ENCODE measurements at regions not wholly inside any gene's neighbourhood (a gene's known extent, or its start where the extent isn't known, plus 50 kb on each side); places are given as distances from the start of the nearest gene placed in this dataset.

DNA sequence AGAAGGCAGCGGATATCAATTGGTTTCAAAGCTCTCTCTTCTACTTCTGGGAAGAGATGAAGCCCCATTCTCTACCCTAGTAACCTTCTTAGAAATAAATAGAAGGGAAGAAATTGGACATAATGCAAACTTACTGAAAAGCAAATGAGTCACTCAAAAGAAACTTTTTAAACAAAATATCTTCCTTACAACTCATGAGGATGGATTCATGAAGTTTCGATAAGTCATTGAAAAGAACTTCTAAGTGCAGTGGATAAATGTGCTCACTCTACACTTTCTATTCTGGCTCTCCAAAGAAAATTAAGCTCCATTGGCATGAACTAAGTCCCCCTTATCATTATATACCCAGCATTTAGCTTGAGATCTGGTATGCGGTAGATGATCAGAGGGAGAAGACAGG is 899.5 kb downstream of the RPS29 start:
- Histone ChIP-seq H3K36me3 (replicated peaks in 1 of 2; ENCODE audit: control insufficient read depth in 1 of 2, insufficient read depth in 2 of 2, low read length in 1 of 2) (no peaks in the 10 kb centered on the region), H3K9ac (no peak overlapping the region), H3K27ac (ENCODE audit: low read depth in 2 of 2, low read length in 1 of 2) (no peak overlapping the region), H4K20me1 (ENCODE audit: insufficient read depth) (no peaks in the 10 kb centered on the region), H3K9me3 (no peaks in the 10 kb centered on the region), H3F3A (replicated peaks; ENCODE audit: insufficient read depth) (no peaks in the 10 kb centered on the region), H2AFZ (ENCODE audit: low read depth) (no peak overlapping the region), H3K27me3 (ENCODE audit: insufficient read depth) (no peaks in the 10 kb centered on the region), H3K4me2 (no peak overlapping the region), H3K4me3 (ENCODE audit: low read depth in 2 of 2, low read length in 1 of 2) (no peak overlapping the region), H3K79me2 (ENCODE audit: insufficient read depth) (no peaks in the 10 kb centered on the region), H3K4me1 (ENCODE audit: control insufficient read depth in 1 of 2, insufficient read depth in 2 of 2, low read depth in 1 of 2, low read length in 1 of 2) (no peaks in the 10 kb centered on the region), H3K9me2 (no peaks in the 10 kb centered on the region)
- no peak for DNase-seq
- POLR2A ChIA-PET: no interaction called here
- CTCF ChIA-PET: no interaction called here
- WGBS (ENCODE audit: low lambda C conversion rate): 73% methylated on average over 3 of the region's 3 CpGs
- TF ChIP-seq, protein P1, sequence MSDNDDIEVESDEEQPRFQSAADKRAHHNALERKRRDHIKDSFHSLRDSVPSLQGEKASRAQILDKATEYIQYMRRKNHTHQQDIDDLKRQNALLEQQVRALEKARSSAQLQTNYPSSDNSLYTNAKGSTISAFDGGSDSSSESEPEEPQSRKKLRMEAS (IDR thresholded peaks at IDR 0.05; ENCODE audit: low read depth): no peak
- no peak for TF ChIP-seq EZH2phosphoT487 (IDR thresholded peaks at IDR 0.05; ENCODE audit: borderline replicate concordance, low read depth)
- TF ChIP-seq NFIC (IDR thresholded peaks at IDR 0.05; ENCODE audit: borderline replicate concordance): no peak
- TF ChIP-seq, protein P2, sequence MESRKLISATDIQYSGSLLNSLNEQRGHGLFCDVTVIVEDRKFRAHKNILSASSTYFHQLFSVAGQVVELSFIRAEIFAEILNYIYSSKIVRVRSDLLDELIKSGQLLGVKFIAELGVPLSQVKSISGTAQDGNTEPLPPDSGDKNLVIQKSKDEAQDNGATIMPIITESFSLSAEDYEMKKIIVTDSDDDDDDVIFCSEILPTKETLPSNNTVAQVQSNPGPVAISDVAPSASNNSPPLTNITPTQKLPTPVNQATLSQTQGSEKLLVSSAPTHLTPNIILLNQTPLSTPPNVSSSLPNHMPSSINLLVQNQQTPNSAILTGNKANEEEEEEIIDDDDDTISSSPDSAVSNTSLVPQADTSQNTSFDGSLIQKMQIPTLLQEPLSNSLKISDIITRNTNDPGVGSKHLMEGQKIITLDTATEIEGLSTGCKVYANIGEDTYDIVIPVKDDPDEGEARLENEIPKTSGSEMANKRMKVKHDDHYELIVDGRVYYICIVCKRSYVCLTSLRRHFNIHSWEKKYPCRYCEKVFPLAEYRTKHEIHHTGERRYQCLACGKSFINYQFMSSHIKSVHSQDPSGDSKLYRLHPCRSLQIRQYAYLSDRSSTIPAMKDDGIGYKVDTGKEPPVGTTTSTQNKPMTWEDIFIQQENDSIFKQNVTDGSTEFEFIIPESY (IDR thresholded peaks at IDR 0.05; ENCODE audit: borderline replicate concordance, low read depth): no peak
- TF ChIP-seq, protein P3, sequence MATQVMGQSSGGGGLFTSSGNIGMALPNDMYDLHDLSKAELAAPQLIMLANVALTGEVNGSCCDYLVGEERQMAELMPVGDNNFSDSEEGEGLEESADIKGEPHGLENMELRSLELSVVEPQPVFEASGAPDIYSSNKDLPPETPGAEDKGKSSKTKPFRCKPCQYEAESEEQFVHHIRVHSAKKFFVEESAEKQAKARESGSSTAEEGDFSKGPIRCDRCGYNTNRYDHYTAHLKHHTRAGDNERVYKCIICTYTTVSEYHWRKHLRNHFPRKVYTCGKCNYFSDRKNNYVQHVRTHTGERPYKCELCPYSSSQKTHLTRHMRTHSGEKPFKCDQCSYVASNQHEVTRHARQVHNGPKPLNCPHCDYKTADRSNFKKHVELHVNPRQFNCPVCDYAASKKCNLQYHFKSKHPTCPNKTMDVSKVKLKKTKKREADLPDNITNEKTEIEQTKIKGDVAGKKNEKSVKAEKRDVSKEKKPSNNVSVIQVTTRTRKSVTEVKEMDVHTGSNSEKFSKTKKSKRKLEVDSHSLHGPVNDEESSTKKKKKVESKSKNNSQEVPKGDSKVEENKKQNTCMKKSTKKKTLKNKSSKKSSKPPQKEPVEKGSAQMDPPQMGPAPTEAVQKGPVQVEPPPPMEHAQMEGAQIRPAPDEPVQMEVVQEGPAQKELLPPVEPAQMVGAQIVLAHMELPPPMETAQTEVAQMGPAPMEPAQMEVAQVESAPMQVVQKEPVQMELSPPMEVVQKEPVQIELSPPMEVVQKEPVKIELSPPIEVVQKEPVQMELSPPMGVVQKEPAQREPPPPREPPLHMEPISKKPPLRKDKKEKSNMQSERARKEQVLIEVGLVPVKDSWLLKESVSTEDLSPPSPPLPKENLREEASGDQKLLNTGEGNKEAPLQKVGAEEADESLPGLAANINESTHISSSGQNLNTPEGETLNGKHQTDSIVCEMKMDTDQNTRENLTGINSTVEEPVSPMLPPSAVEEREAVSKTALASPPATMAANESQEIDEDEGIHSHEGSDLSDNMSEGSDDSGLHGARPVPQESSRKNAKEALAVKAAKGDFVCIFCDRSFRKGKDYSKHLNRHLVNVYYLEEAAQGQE (IDR thresholded peaks at IDR 0.05; ENCODE audit: low read depth, low read length): no peak
- no peak for TF ChIP-seq RFX5 (IDR thresholded peaks at IDR 0.05; ENCODE audit: low read length)
- TF ChIP-seq JUND (IDR thresholded peaks at IDR 0.05): no peak
- TF ChIP-seq NRF1 (IDR thresholded peaks at IDR 0.05; ENCODE audit: low read depth, low read length): no peak
- no peak for TF ChIP-seq ELF1 (IDR thresholded peaks at IDR 0.05)

DNA sequence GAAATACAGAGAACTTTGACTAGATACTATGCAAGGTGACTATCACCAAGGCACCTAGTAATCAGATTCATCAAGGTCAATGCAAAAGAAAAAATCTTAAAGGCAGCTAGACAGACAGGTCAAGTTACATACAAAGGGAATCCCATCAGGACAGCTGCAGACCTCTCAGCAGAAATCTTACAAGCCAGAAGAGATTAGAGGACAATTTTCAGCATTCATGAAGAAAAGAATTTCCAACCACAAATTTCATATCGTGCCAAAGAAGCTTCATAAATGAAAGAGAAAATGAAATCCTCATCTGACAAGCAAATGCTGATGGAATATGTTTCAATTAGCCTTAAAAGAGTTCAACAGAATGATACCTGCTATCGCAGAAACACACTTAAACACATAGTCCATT is 913.7 kb downstream of the RPS29 start:
- WGBS (ENCODE audit: low lambda C conversion rate): 7% methylated on average over 2 of the region's 2 CpGs
- H3K9me2 ChIP-seq: no peaks in the 10 kb centered on the region
- no peak overlapping the region for H3K4me3 ChIP-seq (ENCODE audit: low read depth in 2 of 2, low read length in 1 of 2)
- ChIA-PET CTCF (no interaction called here), POLR2A (no interaction called here)
- no peaks in the 10 kb centered on the region for H3K27me3 ChIP-seq (ENCODE audit: insufficient read depth)
- H3K36me3 ChIP-seq (replicated peaks in 1 of 2; ENCODE audit: control insufficient read depth in 1 of 2, insufficient read depth in 2 of 2, low read length in 1 of 2): no peaks in the 10 kb centered on the region
- no peak for DNase-seq
- H3K9ac ChIP-seq: no peak overlapping the region
- no peaks in the 10 kb centered on the region for H3K9me3 ChIP-seq
- no peaks in the 10 kb centered on the region for H4K20me1 ChIP-seq (ENCODE audit: insufficient read depth)
- no peaks in the 10 kb centered on the region for H3K4me1 ChIP-seq (ENCODE audit: control insufficient read depth in 1 of 2, insufficient read depth in 2 of 2, low read depth in 1 of 2, low read length in 1 of 2)
- no peak overlapping the region for H2AFZ ChIP-seq (ENCODE audit: low read depth)
- no peak overlapping the region for H3K27ac ChIP-seq (ENCODE audit: low read depth in 2 of 2, low read length in 1 of 2)
- no peak overlapping the region for H3K4me2 ChIP-seq
- no peaks in the 10 kb centered on the region for H3K79me2 ChIP-seq (ENCODE audit: insufficient read depth)
- no peaks in the 10 kb centered on the region for H3F3A ChIP-seq (replicated peaks; ENCODE audit: insufficient read depth)
- TF ChIP-seq POLR2AphosphoS5 (IDR thresholded peaks at IDR 0.05; ENCODE audit: low read depth, low read length) (no peak), SMC3 (IDR thresholded peaks at IDR 0.05; ENCODE audit: low read depth, low read length) (no peak), RAD21 (IDR thresholded peaks at IDR 0.05; ENCODE audit: low read length) (no peak), MEF2A (IDR thresholded peaks at IDR 0.05; ENCODE audit: borderline replicate concordance, low read depth) (no peak), TCF12 (IDR thresholded peaks at IDR 0.05) (no peak), MXI1 (IDR thresholded peaks at IDR 0.05; ENCODE audit: low read depth, low read length) (no peak), TEAD4 (IDR thresholded peaks at IDR 0.05; ENCODE audit: borderline replicate concordance, insufficient read depth) (no peak)
- TF ChIP-seq, protein P4, sequence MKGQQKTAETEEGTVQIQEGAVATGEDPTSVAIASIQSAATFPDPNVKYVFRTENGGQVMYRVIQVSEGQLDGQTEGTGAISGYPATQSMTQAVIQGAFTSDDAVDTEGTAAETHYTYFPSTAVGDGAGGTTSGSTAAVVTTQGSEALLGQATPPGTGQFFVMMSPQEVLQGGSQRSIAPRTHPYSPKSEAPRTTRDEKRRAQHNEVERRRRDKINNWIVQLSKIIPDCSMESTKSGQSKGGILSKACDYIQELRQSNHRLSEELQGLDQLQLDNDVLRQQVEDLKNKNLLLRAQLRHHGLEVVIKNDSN (IDR thresholded peaks at IDR 0.05; ENCODE audit: borderline replicate concordance, low read depth): no peak
- TF ChIP-seq, protein P3 (IDR thresholded peaks at IDR 0.05; ENCODE audit: low read depth, low read length): no peak
- TF ChIP-seq, protein P5, sequence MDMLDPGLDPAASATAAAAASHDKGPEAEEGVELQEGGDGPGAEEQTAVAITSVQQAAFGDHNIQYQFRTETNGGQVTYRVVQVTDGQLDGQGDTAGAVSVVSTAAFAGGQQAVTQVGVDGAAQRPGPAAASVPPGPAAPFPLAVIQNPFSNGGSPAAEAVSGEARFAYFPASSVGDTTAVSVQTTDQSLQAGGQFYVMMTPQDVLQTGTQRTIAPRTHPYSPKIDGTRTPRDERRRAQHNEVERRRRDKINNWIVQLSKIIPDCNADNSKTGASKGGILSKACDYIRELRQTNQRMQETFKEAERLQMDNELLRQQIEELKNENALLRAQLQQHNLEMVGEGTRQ (IDR thresholded peaks at IDR 0.05; ENCODE audit: borderline replicate concordance, low read depth, low read length): no peak

All from SK-N-SH (cell line).